Liver (tissue), 3 donors: ENCODE measurements at regions not wholly inside any gene's neighbourhood (a gene's known extent, or its start where the extent isn't known, plus 50 kb on each side); places are given as distances from the start of the nearest gene placed in this dataset.

ENCODE experiments used
- CTCF ChIP-seq: fragments of 150-350 bp; IDR thresholded peaks from 2 replicates; pipeline ENCODE4 v1.5.1; 2017; ENCODE audit warnings: improper control_type of control experiment, low read depth, low read length; ENCODE audit not compliant: missing input control
- EGR1 ChIP-seq, 2 donors: IDR thresholded peaks; 2 replicates each; pipeline ENCODE4 v1.6.1; 2016 to 2018; ENCODE audit warnings: antibody characterized with exemption in 2 of 2, low read depth in 2 of 2
- FOXA1 ChIP-seq: IDR thresholded peaks from 2 replicates; pipeline ENCODE4 v1.6.1; 2016; ENCODE audit warnings: antibody characterized with exemption
- GABPA ChIP-seq, 2 donors: IDR thresholded peaks in 1 of 2; conservative IDR thresholded peaks in 1 of 2; 2 replicates each; pipeline ENCODE4 v1.6.1; 2016; ENCODE audit warnings: antibody characterized with exemption in 2 of 2, mild to moderate bottlenecking in 1 of 2, moderate library complexity in 1 of 2
- HNF4A ChIP-seq, 2 donors: conservative IDR thresholded peaks; 2 replicates each; pipeline ENCODE4 v1.6.1; 2016; ENCODE audit warnings: antibody characterized with exemption in 2 of 2, mild to moderate bottlenecking in 2 of 2
- JUND ChIP-seq, 2 donors: IDR thresholded peaks; 2 replicates each; pipeline ENCODE4 v1.6.1; 2016; ENCODE audit warnings: antibody characterized with exemption in 2 of 2
- MAX ChIP-seq: IDR thresholded peaks from 2 replicates; pipeline ENCODE4 v1.6.1; 2016; ENCODE audit warnings: antibody characterized with exemption
- RAD21 ChIP-seq, 2 donors: IDR thresholded peaks; 2 replicates each; pipeline ENCODE4 v1.6.1; 2016; ENCODE audit warnings: antibody characterized with exemption in 2 of 2, mild to moderate bottlenecking in 2 of 2
- REST ChIP-seq: IDR thresholded peaks from 2 replicates; pipeline ENCODE4 v1.6.1; 2016; ENCODE audit warnings: antibody characterized with exemption, mild to moderate bottlenecking
- RXRA ChIP-seq, 2 donors: IDR thresholded peaks; 2 replicates each; pipeline ENCODE4 v1.6.1; 2017 to 2018; ENCODE audit warnings: antibody characterized with exemption in 2 of 2, mild to moderate bottlenecking in 1 of 2
- SP1 ChIP-seq: IDR thresholded peaks from 2 replicates; pipeline ENCODE4 v1.6.1; 2018; ENCODE audit warnings: antibody characterized with exemption, mild to moderate bottlenecking
- TAF1 ChIP-seq: conservative IDR thresholded peaks from 2 replicates; pipeline ENCODE4 v1.6.1; 2016; ENCODE audit warnings: antibody characterized with exemption, mild to moderate bottlenecking
- YY1 ChIP-seq: IDR thresholded peaks from 2 replicates; pipeline ENCODE4 v1.6.1; 2016; ENCODE audit warnings: antibody characterized with exemption, mild to moderate bottlenecking
- ZBTB33 ChIP-seq: IDR thresholded peaks from 2 replicates; pipeline ENCODE4 v1.6.1; 2016; ENCODE audit warnings: antibody characterized with exemption
- donor health status: healthy.
- donor health status: healthy.

- TF ChIP-seq CTCF, result no peak
- TF ChIP-seq MAX, result no peak
- TF ChIP-seq RAD21 (IDR thresholded peaks at IDR 0.05), result no peak
- no peak for TF ChIP-seq YY1
- no peak for TF ChIP-seq SP1
- no peak for TF ChIP-seq RXRA (IDR thresholded peaks at IDR 0.05)
- no peak for TF ChIP-seq ZBTB33
- no peak for TF ChIP-seq REST
- no peak for TF ChIP-seq TAF1
- no peak for TF ChIP-seq EGR1 (IDR thresholded peaks at IDR 0.05; ENCODE audit: low read depth in 2 of 2)
- TF ChIP-seq JUND (IDR thresholded peaks at IDR 0.05), result no peak
- no peak for TF ChIP-seq HNF4A (conservative IDR thresholded peaks at IDR 0.05)
- no peak for TF ChIP-seq GABPA (IDR thresholded peaks at IDR 0.05 in 1 of 2, conservative IDR thresholded peaks at IDR 0.05 in 1 of 2)
- TF ChIP-seq FOXA1, result no peak
These were observed 98.2 kb upstream of the DCBLD2 start for GRCh38 chr3:98999675-99000074.
